Fibroblast of peridontal ligament (primary cell): ENCODE measurements at regions not wholly inside any gene's neighbourhood (a gene's known extent, or its start where the extent isn't known, plus 50 kb on each side); places are given as distances from the start of the nearest gene placed in this dataset.

Source experiments
- DNase-seq: peaks from one replicate; pipeline ENCODE4 v3.0.0-alpha.2; 2010; ENCODE audit errors: extremely low read depth

DNA sequence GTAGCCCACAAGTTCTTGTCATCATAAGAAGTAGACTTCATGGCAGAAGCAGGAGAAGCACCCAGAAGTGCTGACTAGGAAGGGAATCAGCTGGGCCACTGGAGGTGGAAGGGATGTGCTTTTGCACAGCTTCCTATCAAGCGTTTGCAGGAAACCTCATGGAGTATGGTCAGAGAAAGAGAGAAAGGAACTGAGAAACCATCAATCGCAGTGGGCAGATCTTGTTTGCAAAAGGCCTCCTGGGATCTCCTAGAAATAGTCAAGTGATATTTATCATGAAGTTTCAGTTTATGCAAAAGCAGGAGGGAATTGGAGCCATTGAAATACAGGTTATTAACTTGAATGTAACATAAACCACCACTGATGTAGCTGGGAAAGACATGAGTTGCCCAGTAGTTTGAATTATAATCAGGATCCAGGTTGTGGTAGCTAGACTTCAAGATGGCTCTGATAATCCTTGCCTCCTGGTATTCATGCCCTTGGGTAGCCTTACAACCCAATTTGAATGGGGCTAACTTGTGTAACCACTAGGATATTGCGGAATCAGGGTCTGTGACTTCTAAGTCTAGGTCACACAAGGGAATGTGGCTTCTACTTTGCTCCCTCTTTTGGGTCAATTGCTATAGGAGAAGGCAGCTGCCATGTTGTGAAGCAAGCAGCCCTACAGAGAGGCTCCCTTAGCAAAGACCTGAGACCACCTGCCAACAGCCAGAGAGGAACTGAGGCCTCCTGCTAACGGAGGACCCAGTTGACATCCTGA is 69.8 kb upstream of the TCF4 start:
- DNase-seq, result no peak

GRCh38 chr18:55654986-55655385 is 67.0 kb upstream of the TCF4 start:
- no peak for DNase-seq

DNA sequence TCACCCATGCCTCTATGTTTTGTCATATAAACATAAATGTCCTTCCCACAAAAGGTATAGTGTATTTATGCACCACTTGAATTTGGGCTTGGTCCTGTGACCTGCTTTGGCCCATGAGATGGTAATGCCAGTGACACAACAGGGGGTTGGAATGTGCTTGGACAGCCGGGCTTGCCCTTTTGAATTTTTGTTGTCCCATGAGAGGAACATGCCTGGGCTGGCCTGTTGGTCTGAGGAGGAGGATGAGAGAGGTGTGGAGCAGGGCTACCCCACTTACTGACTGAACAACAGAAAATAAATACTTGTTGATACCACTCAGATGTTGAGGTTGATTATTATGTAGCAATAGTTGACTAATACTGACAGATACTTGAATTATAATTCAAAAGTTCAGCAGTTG is 63.2 kb upstream of the TCF4 start:
- no peak for DNase-seq

DNA sequence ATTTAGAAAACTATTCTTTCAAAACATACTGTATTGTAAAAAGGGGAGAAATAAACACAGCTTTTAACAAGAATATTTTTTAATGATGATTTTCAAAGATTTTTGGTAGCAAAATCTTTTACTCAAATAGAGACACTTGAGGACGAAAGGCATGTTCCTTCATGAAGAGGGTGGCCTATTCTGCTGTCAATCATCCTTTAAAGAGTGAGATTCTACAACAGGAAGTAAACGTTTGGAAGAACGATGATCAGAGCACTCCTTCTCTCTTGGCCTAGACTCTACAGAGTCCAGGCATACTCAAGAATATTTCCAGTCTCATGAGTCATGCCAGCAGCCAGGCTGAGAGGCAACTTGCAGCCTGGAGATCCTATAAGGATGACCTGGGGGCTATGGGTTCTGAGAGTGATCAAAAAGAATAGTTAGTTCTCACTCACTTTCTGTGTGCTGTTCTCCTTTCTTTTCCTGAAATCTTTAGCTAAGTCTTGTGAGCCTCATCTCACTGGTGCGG is 62.4 kb upstream of the TCF4 start:
- DNase-seq, result peak; percentile 6

GRCh38 chr18:55647331-55647730 is 59.3 kb upstream of the TCF4 start:
- no peak for DNase-seq

- no peak for DNase-seq
Measured at GRCh38 chr18:55642191-55642590, 54.2 kb upstream of the TCF4 start.

DNA sequence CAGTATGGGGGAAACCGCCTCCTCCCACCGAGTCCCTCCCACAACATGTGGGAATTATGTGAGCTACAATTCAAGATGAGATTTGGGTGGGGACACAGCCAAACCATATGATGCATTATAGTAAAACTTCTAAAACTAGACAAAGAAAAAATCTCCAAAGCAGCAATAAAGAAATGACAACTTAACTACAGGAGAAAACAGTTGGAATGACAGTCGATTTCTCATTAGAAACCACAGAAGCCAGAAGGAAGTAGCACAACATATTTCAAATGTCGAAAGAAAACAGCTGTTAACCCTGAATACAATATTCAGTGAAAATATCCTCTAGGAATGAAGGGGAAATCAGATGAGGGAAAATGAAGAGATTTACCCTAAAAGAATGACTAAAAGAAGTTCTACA is 53.5 kb upstream of the TCF4 start:
- DNase-seq, result no peak
